Activated naive CD4-positive, alpha-beta T cell treated with Interleukin-2 at 50 U/mL for 16 hours (primary cell): ENCODE measurements at regions not wholly inside any gene's neighbourhood (a gene's known extent, or its start where the extent isn't known, plus 50 kb on each side); places are given as distances from the start of the nearest gene placed in this dataset.

Experiments
- DNase-seq: peaks from one replicate; pipeline ENCODE4 v3.0.0-alpha.2; 2020

GRCh38 chr9:14560194-14560593 is 133.0 kb downstream of the ZDHHC21 start:
- no peak for DNase-seq

GRCh38 chr9:14554886-14555285 is 138.3 kb downstream of the ZDHHC21 start:
- DNase-seq = no peak

DNA sequence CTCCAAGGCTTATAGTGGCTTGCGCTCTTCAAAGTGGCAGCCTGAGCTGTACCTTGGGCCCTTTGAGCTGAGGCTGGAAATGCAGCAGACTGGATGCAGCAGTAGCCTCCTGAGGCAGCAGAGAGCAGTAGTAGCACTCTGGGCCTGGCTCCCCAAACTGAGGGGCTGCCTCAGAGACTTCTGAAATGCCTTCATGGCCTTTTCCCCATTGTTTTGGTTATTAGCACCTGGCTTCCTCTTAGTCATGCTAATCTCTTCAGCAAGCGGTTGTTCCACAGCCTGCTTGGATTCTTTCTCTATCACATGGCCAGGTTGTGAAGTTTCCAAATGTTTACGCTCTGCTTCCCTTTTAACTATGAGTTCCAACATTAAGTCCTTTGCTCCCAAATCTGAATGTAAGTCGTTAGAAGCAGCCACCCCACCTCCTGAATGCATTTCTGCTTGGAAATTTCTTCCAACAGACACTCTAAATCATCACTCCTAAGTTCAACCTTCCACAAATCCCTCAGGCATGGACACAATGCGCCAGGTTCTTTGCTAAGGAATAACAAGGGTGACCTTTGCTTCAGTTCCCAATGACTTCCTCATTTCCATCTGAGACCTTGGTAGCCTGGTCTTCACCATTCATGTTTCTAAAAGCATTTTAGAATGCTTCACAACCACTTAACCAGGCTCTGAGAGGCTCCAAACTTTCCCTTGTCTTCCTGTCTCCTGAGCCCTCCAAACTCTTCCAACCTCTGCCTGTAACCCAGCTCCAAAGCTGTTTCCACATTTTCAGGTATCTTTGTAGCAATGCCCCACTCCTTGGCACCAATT is 145.8 kb downstream of the ZDHHC21 start:
- DNase-seq = no peak

DNA sequence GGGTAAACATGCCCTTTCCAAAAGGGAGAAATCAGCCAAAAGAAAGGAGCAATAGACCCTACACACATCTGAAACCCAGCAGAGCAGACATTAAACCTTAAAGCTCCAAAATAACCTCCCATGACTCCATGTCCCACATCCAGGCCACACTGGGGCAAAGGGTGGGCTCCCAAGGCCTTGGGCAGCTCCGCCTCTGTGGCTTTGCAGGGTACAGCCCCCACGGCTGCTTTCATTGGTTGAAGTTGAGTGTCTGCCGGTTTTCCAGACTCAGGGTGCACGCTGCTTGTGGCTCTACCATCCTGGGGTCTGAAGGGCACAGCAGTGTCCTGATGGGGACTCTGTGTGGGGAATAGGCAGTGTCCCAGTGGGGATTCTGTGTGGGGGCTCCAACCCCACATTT is 146.5 kb downstream of the ZDHHC21 start:
- DNase-seq = no peak

- no peak for DNase-seq
Observed at GRCh38 chr9:14542071-14542470, 151.2 kb downstream of the ZDHHC21 start.

- no peak for DNase-seq
Observed at GRCh38 chr9:14538526-14538925, 154.7 kb downstream of the ZDHHC21 start.

DNA sequence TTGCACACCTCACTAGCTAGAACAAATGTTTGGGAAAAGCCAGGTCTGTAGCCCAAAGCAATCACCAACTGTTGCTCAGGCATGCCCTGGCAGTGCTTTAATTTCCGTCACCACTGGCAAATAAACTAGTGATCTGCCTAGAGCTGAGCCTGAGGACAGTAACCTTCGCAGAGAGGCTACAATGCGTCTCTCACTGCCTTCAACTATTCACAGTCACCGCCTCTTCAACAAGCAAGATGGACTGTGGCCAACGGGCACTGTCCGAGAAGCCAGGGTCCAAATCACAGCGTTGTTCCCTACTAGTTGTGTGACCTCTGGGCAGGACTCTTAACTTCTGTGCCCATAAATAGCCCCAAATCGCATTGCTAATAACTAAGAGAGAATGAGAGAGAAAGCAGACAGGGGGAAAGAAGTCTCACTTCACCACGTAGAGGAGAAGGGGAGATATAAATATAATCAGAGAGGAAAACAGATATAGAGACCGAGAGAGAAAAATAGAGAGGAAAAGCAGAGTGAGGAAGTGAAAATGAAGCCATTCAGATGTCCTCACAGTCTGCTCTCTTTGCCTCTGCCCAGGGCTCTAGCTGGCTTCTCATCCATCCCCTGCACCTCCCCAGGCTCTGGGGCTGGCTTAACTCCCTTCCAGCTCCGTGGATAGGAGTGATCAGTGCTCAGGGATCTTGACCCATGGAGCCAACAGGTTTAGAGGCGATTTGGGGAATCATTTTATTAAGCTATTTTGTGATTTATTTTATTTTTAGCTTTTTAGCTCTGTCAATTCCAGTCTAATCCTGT is 157.9 kb downstream of the ZDHHC21 start:
- no peak for DNase-seq

- DNase-seq = no peak
Observed at GRCh38 chr9:14533867-14534640, 159.2 kb downstream of the ZDHHC21 start.

GRCh38 chr9:14532456-14533115 is 160.6 kb downstream of the ZDHHC21 start:
- no peak for DNase-seq

GRCh38 chr9:14531341-14532269 is 161.6 kb downstream of the ZDHHC21 start:
- DNase-seq = no peak

- no peak for DNase-seq
Observed at GRCh38 chr9:14530841-14531240, 162.4 kb downstream of the ZDHHC21 start.

DNA sequence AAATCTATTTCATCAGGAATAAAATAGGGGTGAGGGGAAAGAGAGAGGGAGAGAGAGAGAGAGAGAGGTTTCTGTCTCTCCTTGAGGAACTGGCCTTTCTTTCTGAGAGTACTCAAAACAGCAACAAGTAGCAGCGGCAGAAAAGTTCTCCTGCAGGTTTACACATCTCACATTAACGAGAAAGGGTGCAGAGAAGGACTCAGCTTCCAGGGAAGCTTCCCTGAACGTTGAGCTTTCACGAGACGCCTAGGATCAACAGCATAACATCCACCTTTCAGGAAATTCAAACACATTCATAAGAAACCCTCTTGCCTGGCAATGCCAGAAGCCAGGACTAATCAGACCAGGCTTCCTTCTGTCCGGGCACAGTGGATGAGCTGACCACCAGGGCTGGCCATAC is 162.9 kb downstream of the ZDHHC21 start:
- DNase-seq = no peak

GRCh38 chr9:14529629-14530028 is 163.6 kb downstream of the ZDHHC21 start:
- DNase-seq = no peak

GRCh38 chr9:14529054-14529453 is 164.2 kb downstream of the ZDHHC21 start:
- DNase-seq = no peak

- no peak for DNase-seq
Observed at GRCh38 chr9:14526504-14526903, 166.7 kb downstream of the ZDHHC21 start.

GRCh38 chr9:14525856-14526255 is 167.4 kb downstream of the ZDHHC21 start:
- no peak for DNase-seq

- no peak for DNase-seq
Observed at GRCh38 chr9:14524873-14525515, 168.2 kb downstream of the ZDHHC21 start.

DNA sequence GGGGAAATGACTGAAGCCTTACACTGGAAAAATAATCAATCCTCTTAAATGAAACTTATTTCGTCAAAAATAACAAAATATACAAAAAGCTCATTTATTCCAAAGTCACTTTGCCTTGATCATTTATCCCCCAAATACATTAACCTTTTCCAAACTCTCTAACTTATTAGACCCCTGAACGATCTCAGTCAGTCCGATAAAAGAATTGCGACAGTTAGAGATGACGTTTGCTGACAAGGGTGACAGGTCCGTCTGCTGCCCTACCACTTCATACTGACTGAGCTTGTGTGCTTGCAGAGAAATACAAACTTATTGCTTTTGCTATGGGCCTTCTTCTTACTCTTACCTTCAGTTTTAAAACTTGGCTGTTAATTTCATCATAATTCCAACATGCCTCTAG is 169.7 kb downstream of the ZDHHC21 start:
- DNase-seq = no peak

GRCh38 chr9:14522627-14523379 is 170.4 kb downstream of the ZDHHC21 start:
- DNase-seq = no peak

DNA sequence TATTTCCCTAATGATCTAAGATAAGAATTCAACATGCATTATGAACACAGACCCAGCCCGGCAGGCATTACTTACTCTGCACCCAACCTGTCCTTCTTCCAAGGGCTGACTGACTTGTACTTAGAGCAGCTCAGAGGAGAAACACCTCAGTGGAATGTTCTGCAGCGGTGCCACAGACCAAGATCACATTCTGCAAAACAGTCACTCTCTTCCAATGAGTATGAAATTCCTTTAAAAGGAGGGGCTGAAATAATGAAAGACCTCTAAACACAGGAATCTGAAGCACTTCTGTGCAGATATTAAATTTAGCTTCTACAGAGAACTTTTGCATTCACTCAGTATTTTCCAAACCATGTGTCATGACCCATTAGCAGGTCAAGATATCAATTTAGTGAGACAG is 172.9 kb downstream of the ZDHHC21 start:
- no peak for DNase-seq
